BLaER1 treated with 17β-estradiol and CSF1 and Interleukin-3, amounts not matched to agents 10 nM and 100 nM (cell line): ENCODE measurements at regions not wholly inside any gene's neighbourhood (a gene's known extent, or its start where the extent isn't known, plus 50 kb on each side); places are given as distances from the start of the nearest gene placed in this dataset.

Experiments
- H3K27ac ChIP-seq, 11 experiments: shearing (Covaris generic); formaldehyde crosslinking; 2 replicates each; pipeline ENCODE4 v1.8.1; 2022
- H3K27me3 ChIP-seq, 11 experiments: shearing (Covaris generic); formaldehyde crosslinking; 2 replicates each; pipeline ENCODE4 v1.8.1; 2022
- H3K36me3 ChIP-seq, 11 experiments: shearing (Covaris generic); formaldehyde crosslinking; 2 replicates each; pipeline ENCODE4 v1.8.1; 2022
- H3K4me1 ChIP-seq, 10 experiments: shearing (Covaris generic); formaldehyde crosslinking; 2 replicates each; pipeline ENCODE4 v1.8.1; 2022
- H3K4me2 ChIP-seq, 11 experiments: shearing (Covaris generic); formaldehyde crosslinking; 2 replicates each; pipeline ENCODE4 v1.8.1; 2022
- H3K4me3 ChIP-seq, 10 experiments: shearing (Covaris generic); formaldehyde crosslinking; 2 replicates each; pipeline ENCODE4 v1.8.1; 2022
- H3K9ac ChIP-seq, 11 experiments: shearing (Covaris generic); formaldehyde crosslinking; 2 replicates each; pipeline ENCODE4 v1.8.1; 2022
- H3K9me3 ChIP-seq, 11 experiments: shearing (Covaris generic); formaldehyde crosslinking; replicated peaks in 1 of 11; 2 replicates each; pipeline ENCODE4 v1.8.1; 2022
- H4K20me1 ChIP-seq, 11 experiments: shearing (Covaris generic); formaldehyde crosslinking; 2 replicates each; pipeline ENCODE4 v1.8.1; 2022
- Cebpa-rat ChIP-seq, 11 experiments: shearing (Covaris generic); IDR thresholded peaks; 2 replicates each; pipeline ENCODE4 v1.8.1; 2022

- TF ChIP-seq Cebpa-rat (IDR thresholded peaks at IDR 0.05) = no peak
- Histone ChIP-seq H3K36me3 (no peaks in the 10 kb centered on the region), H3K4me3 (no peak overlapping the region), H3K27me3 (no peaks in the 10 kb centered on the region), H4K20me1 (no peaks in the 10 kb centered on the region), H3K27ac (no peak overlapping the region), H3K9ac (no peak overlapping the region), H3K4me2 (no peak overlapping the region), H3K9me3 (no peaks in the 10 kb centered on the region), H3K4me1 (0 out of 20 replicates have a peak, but pooled peaks cover 0 to 5% (median 0%) of the 10 kb centered on the region in 10 experiments)
Observed at GRCh38 chr10:113290137-113290536, 262.7 kb upstream of the HABP2 start.

GRCh38 chr10:113291413-113291812 is 261.4 kb upstream of the HABP2 start:
- Histone ChIP-seq H3K36me3 (no peaks in the 10 kb centered on the region), H4K20me1 (no peaks in the 10 kb centered on the region), H3K27ac (no peak overlapping the region), H3K27me3 (no peaks in the 10 kb centered on the region), H3K4me2 (no peak overlapping the region), H3K4me1 (no peaks in the 10 kb centered on the region), H3K9me3 (no peaks in the 10 kb centered on the region), H3K4me3 (no peak overlapping the region), H3K9ac (no peak overlapping the region)
- no peak for TF ChIP-seq Cebpa-rat (IDR thresholded peaks at IDR 0.05)

- TF ChIP-seq Cebpa-rat (IDR thresholded peaks at IDR 0.05) = no peak
Observed at GRCh38 chr10:113292086-113292485, 260.8 kb upstream of the HABP2 start.

GRCh38 chr10:113292743-113293142 is 260.1 kb upstream of the HABP2 start:
- H3K4me3 ChIP-seq = no peak overlapping the region
- H3K4me2 ChIP-seq = no peak overlapping the region
- H4K20me1 ChIP-seq = no peaks in the 10 kb centered on the region
- no peak overlapping the region for H3K27ac ChIP-seq
- no peaks in the 10 kb centered on the region for H3K9me3 ChIP-seq
- H3K4me1 ChIP-seq = no peaks in the 10 kb centered on the region
- TF ChIP-seq Cebpa-rat (IDR thresholded peaks at IDR 0.05) = no peak
- no peak overlapping the region for H3K9ac ChIP-seq
- no peaks in the 10 kb centered on the region for H3K36me3 ChIP-seq
- H3K27me3 ChIP-seq = no peaks in the 10 kb centered on the region

More at GRCh38 chr10:113292086-113292485, 260.8 kb upstream of the HABP2 start:
- H3K9me3 ChIP-seq = no peaks in the 10 kb centered on the region
- H3K36me3 ChIP-seq = no peaks in the 10 kb centered on the region
- H3K4me3 ChIP-seq = no peak overlapping the region
- H3K4me2 ChIP-seq = no peak overlapping the region
- no peaks in the 10 kb centered on the region for H3K27me3 ChIP-seq
- no peak overlapping the region for H3K27ac ChIP-seq
- H3K9ac ChIP-seq = no peak overlapping the region
- no peaks in the 10 kb centered on the region for H3K4me1 ChIP-seq
- H4K20me1 ChIP-seq = no peaks in the 10 kb centered on the region

- H3K4me2 ChIP-seq = no peak overlapping the region
- TF ChIP-seq Cebpa-rat (IDR thresholded peaks at IDR 0.05) = no peak
- H4K20me1 ChIP-seq = no peaks in the 10 kb centered on the region
- no peak overlapping the region for H3K4me3 ChIP-seq
- H3K4me1 ChIP-seq = no peaks in the 10 kb centered on the region
- no peaks in the 10 kb centered on the region for H3K27me3 ChIP-seq
- H3K36me3 ChIP-seq = no peaks in the 10 kb centered on the region
- no peaks in the 10 kb centered on the region for H3K9me3 ChIP-seq
- H3K27ac ChIP-seq = no peak overlapping the region
- H3K9ac ChIP-seq = no peak overlapping the region
Observed at GRCh38 chr10:113293167-113293566, 259.7 kb upstream of the HABP2 start.

- Histone ChIP-seq H3K27ac (no peak overlapping the region), H3K4me2 (no peak overlapping the region), H4K20me1 (no peaks in the 10 kb centered on the region), H3K9me3 (no peaks in the 10 kb centered on the region), H3K27me3 (no peaks in the 10 kb centered on the region), H3K4me1 (peaks cover 0 to 5% (median under 1%) of the 10 kb centered on the region in 10 experiments; a peak in 11 of 20 replicates), H3K4me3 (no peak overlapping the region), H3K36me3 (no peaks in the 10 kb centered on the region), H3K9ac (no peak overlapping the region)
- no peak for TF ChIP-seq Cebpa-rat (IDR thresholded peaks at IDR 0.05)
Observed at GRCh38 chr10:113294868-113295267, 258.0 kb upstream of the HABP2 start.

GRCh38 chr10:113297226-113297625 is 255.6 kb upstream of the HABP2 start:
- no peak for TF ChIP-seq Cebpa-rat (IDR thresholded peaks at IDR 0.05)
- H4K20me1 ChIP-seq = no peaks in the 10 kb centered on the region
- H3K4me2 ChIP-seq = no peak overlapping the region

GRCh38 chr10:113298616-113299015 is 254.2 kb upstream of the HABP2 start:
- Histone ChIP-seq H3K36me3 (no peaks in the 10 kb centered on the region), H3K27me3 (no peaks in the 10 kb centered on the region), H3K4me1 (peaks cover 12 to 24% (median 16%) of the 10 kb centered on the region in 10 experiments; a peak in 19 of 20 replicates), H3K9me3 (peaks cover 0 to 3% (median 0%) of the 10 kb centered on the region in 11 experiments; a peak in 1 of 22 replicates), H3K27ac (no peak overlapping the region), H3K4me2 (no peak overlapping the region), H3K9ac (no peak overlapping the region), H4K20me1 (no peaks in the 10 kb centered on the region), H3K4me3 (no peak overlapping the region)
- TF ChIP-seq Cebpa-rat (IDR thresholded peaks at IDR 0.05) = no peak

More at GRCh38 chr10:113297226-113297625, 255.6 kb upstream of the HABP2 start:
- Histone ChIP-seq H3K9me3 (peaks cover 0 to 3% (median 0%) of the 10 kb centered on the region in 11 experiments; a peak in 1 of 22 replicates), H3K27ac (no peak overlapping the region), H3K4me3 (no peak overlapping the region), H3K4me1 (peaks cover 12 to 24% (median 16%) of the 10 kb centered on the region in 10 experiments; a peak in 19 of 20 replicates), H3K36me3 (no peaks in the 10 kb centered on the region), H3K27me3 (no peaks in the 10 kb centered on the region), H3K9ac (no peak overlapping the region)

- H3K9ac ChIP-seq = 0 out of 22 replicates have a peak overlapping the region, but pooled peaks of 1 of the 11 experiments have one; percentile 5
- H3K4me1 ChIP-seq = peaks cover 12 to 24% (median 16%) of the 10 kb centered on the region in 10 experiments; a peak in 19 of 20 replicates
- H3K4me3 ChIP-seq = no peak overlapping the region
- H4K20me1 ChIP-seq = no peaks in the 10 kb centered on the region
- H3K36me3 ChIP-seq = no peaks in the 10 kb centered on the region
- peak overlapping the region; percentile 4 to 49 (median 17); a peak in 14 of 22 replicates for H3K4me2 ChIP-seq
- peak overlapping the region in 3 of 11 experiments; percentile 45 to 52 (median 51); a peak in 8 of 22 replicates for H3K27ac ChIP-seq
- no peaks in the 10 kb centered on the region for H3K27me3 ChIP-seq
- TF ChIP-seq Cebpa-rat (IDR thresholded peaks at IDR 0.05) = no peak
- H3K9me3 ChIP-seq = peaks cover 0 to 3% (median 0%) of the 10 kb centered on the region in 11 experiments; a peak in 1 of 22 replicates
Observed at GRCh38 chr10:113300201-113300600, 252.7 kb upstream of the HABP2 start.

GRCh38 chr10:113300617-113301016 is 252.2 kb upstream of the HABP2 start:
- Histone ChIP-seq H3K4me2 (peak overlapping the region; percentile 4 to 49 (median 13); a peak in 14 of 22 replicates), H4K20me1 (no peaks in the 10 kb centered on the region), H3K36me3 (no peaks in the 10 kb centered on the region), H3K27me3 (no peaks in the 10 kb centered on the region), H3K9me3 (peaks cover 0 to 3% (median 0%) of the 10 kb centered on the region in 11 experiments; a peak in 1 of 22 replicates), H3K27ac (peak overlapping the region in 3 of 11 experiments; percentile 45 to 52 (median 51); a peak in 8 of 22 replicates), H3K4me3 (no peak overlapping the region), H3K4me1 (peaks cover 12 to 24% (median 16%) of the 10 kb centered on the region in 10 experiments; a peak in 19 of 20 replicates), H3K9ac (0 out of 22 replicates have a peak overlapping the region, but pooled peaks of 1 of the 11 experiments have one; percentile 5)
- no peak for TF ChIP-seq Cebpa-rat (IDR thresholded peaks at IDR 0.05)
